GM06990 (cell line): ENCODE measurements at regions not wholly inside any gene's neighbourhood (a gene's known extent, or its start where the extent isn't known, plus 50 kb on each side); places are given as distances from the start of the nearest gene placed in this dataset.

Experiments used
- DNase-seq: peaks from one replicate; pipeline ENCODE4 v3.0.0-alpha.2; 2011; ENCODE audit not compliant: insufficient read length; ENCODE audit errors: extremely low read depth
- H3K27me3 ChIP-seq: replicated peaks from 2 replicates; pipeline ENCODE4 v1.6.0; 2011; ENCODE audit warnings: low read length; ENCODE audit not compliant: control insufficient read depth, insufficient read depth
- H3K36me3 ChIP-seq: 2 replicates; pipeline ENCODE4 v1.5.1; 2011; ENCODE audit warnings: low read length; ENCODE audit not compliant: control insufficient read depth, insufficient read depth
- H3K4me3 ChIP-seq: replicated peaks from 2 replicates; pipeline ENCODE4 v1.5.1; 2011; ENCODE audit warnings: low read depth, mild to moderate bottlenecking, control low read depth, low read length
- TF ChIP-seq, protein P1 (sequence below): IDR thresholded peaks from 2 replicates; pipeline ENCODE4 v1.5.1; 2011; ENCODE audit warnings: low read length, control low read depth, mild to moderate bottlenecking, inconsistent platforms; ENCODE audit not compliant: insufficient read depth, poor library complexity, severe bottlenecking

DNA sequence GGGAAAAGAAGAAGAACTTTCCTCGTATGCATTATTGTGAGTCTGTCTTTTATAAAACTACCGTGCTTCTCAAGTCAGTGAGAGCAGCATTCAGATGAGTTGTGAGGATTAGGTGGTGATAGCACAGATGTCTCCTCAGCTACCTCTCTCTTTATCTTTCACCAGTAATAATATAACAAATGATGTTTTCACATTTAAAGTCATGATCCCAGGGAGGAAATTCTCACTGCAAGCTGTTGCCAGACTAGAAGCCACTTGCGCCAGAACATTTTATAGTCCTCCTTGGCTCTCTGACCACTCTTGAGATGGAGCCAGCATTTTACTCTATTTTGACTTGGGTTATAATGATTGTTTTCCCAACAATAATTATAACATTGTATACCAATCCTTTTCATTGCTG, 443.1 kb downstream of the AEBP2 start:
- Histone ChIP-seq H3K4me3 (no peak overlapping the region), H3K36me3 (no peaks in the 10 kb centered on the region), H3K27me3 (no peaks in the 10 kb centered on the region)
- DNase-seq = no peak
- TF ChIP-seq, protein P1, sequence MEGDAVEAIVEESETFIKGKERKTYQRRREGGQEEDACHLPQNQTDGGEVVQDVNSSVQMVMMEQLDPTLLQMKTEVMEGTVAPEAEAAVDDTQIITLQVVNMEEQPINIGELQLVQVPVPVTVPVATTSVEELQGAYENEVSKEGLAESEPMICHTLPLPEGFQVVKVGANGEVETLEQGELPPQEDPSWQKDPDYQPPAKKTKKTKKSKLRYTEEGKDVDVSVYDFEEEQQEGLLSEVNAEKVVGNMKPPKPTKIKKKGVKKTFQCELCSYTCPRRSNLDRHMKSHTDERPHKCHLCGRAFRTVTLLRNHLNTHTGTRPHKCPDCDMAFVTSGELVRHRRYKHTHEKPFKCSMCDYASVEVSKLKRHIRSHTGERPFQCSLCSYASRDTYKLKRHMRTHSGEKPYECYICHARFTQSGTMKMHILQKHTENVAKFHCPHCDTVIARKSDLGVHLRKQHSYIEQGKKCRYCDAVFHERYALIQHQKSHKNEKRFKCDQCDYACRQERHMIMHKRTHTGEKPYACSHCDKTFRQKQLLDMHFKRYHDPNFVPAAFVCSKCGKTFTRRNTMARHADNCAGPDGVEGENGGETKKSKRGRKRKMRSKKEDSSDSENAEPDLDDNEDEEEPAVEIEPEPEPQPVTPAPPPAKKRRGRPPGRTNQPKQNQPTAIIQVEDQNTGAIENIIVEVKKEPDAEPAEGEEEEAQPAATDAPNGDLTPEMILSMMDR = no peak

DNA sequence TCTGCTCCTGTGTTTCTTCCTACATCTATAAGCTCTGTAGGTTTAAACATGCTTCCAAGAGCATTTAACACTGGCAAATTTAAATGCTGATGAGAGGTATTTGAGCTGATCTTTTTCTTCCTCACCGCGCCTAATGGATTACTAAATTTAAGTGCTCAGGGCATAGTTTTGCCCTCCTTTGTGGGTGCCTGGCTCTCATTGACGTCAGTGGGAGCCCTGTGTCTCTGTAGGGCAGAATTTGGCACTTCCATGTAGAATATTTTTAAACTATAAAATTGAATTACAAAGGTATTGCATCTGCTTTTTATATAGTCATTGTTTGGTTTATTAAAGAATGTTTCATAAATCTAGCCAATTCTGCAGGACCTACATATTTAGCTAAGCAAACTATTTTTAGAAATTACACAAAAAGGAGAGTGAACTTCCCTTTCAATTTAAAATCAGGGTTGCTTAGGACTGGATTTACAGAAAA, 444.8 kb downstream of the AEBP2 start:
- Histone ChIP-seq H3K36me3 (no peaks in the 10 kb centered on the region), H3K4me3 (no peak overlapping the region), H3K27me3 (no peaks in the 10 kb centered on the region)
- TF ChIP-seq, protein P1 = no peak
- DNase-seq = no peak

DNA sequence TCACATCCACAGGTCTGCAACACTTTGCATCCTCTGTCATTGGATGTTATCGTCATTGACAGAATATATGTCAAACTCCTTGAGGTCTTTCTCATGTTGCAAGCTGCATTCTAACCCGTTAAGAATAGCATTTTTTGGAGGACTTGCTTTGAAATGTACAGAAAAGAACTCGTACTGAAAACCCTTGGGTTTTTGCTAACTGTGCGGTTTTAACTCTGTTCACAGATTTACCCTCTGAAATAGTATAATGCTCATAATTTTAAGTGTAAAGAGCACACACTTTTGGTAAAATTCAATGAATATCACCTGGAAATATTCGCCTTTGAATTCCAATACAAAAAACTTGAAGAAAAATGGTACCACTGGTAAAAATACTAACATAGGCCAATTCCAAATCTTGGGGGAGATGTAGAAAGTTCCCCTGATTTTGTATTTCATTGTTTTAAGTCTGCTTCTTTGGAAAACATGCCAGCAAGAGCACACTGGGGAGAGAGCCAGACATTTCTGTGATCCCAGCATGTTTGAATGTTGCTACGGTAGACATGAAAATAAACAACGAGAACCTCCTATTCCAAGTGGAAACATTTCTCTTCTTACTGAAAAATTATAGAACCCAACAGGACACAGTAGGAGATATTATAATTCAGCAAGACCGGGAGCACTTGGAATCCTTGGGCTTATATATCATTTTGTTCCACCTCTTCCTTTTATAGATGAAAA, 446.0 kb downstream of the AEBP2 start:
- Histone ChIP-seq H3K4me3 (no peak overlapping the region), H3K36me3 (no peaks in the 10 kb centered on the region), H3K27me3 (no peaks in the 10 kb centered on the region)
- no peak for DNase-seq
- TF ChIP-seq, protein P1 = no peak

DNA sequence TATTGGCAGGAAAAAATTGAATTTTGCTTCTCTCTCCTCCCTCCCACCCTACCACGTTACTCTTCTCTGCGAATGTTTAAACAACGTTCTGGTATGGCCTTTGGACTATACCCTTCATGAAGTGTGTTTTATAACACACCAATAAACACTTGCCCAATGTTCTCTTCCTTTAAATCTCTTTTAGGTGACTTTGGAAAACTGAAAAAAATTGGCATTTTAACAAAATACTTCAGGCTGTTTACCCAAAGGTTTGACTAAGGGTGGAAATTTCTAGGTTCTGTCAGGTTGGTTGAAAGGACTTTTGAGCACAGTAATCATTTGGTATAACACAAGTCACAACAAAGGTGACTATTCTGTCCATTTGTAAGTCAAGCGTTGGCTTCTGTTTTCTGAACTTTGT, 446.8 kb downstream of the AEBP2 start:
- no peak for DNase-seq
- TF ChIP-seq, protein P1 = no peak
- Histone ChIP-seq H3K36me3 (no peaks in the 10 kb centered on the region), H3K4me3 (no peak overlapping the region), H3K27me3 (no peaks in the 10 kb centered on the region)

DNA sequence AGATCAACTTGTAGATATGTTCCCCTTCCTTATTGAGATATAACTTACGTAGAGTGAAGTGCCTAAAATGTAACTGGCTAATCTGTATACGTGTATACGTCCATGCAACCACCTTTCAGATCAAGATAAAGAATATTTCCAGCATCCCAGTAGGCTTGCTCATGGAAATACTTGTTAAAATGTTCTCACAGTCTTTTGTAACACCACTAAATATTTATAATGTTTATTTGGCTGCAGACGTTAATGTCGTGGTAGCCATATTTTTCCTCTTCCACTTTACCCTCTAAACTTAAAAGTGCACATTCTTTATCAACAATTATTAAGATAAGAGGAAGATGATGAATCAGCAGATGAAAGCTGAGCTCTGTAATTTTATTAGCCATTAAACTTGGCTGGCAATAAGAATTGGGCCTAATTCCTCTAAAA, 447.4 kb downstream of the AEBP2 start:
- no peak overlapping the region for H3K4me3 ChIP-seq
- no peaks in the 10 kb centered on the region for H3K36me3 ChIP-seq
- H3K27me3 ChIP-seq = no peaks in the 10 kb centered on the region
- DNase-seq = no peak
- TF ChIP-seq, protein P1 = no peak
